HCT116 (cell line): ENCODE measurements at regions not wholly inside any gene's neighbourhood (a gene's known extent, or its start where the extent isn't known, plus 50 kb on each side); places are given as distances from the start of the nearest gene placed in this dataset.
"Not testable (repeated sequence)": the region's sequence is repeated elsewhere in the genome, so short reads cannot be mapped to it uniquely, and the experiment has no call there.

ENCODE experiments used
- ATAC-seq: fragments of 200-7000 bp; cut with Tn5 transposase; 2 replicates; pipeline ENCODE4 v1.9.1; 2020; ENCODE audit warnings: mild to moderate bottlenecking, moderate library complexity
- BruUV-seq: library from RNA; stranded (reverse); fragments of 400-500 nt; replicated peaks from 2 replicates; lab custom pipeline; 2021; lab: Mats Ljungman, UMichigan
- CTCF ChIA-PET: fragments of 300-600 bp; sonication (Branson Sonifier 250); formaldehyde crosslinking; loops from one replicate; lab custom pipeline; 2021; ENCODE audit warnings: antibody characterized with exemption; lab: Charles Lee
- POLR2A ChIA-PET: fragments of 300-600, 350-600 bp; sonication (Branson Sonifier 250); formaldehyde crosslinking; loops from one replicate; lab custom pipeline; 2021; ENCODE audit warnings: antibody characterized with exemption; lab: Charles Lee
- RAD21 ChIA-PET, 2 experiments: fragments of 300-600 bp; sonication (Branson Sonifier 250); formaldehyde crosslinking; loops; one replicate each; lab custom pipeline; 2023; ENCODE audit warnings: low total read pairs in 2 of 2; ENCODE audit not compliant: uncharacterized antibody in 2 of 2, unreplicated experiment in 2 of 2, low non-redundant PET in 1 of 2; lab: Charles Lee
- DNase-seq: peaks from one replicate; pipeline ENCODE4 v3.0.0-alpha.2; 2010; ENCODE audit warnings: low read depth, low spot score
- H2AFZ ChIP-seq: fragments of 200-600 bp; shearing (Covaris generic), sonication (generic); 2 replicates; pipeline ENCODE4 v1.6.1; 2017; ENCODE audit warnings: low read depth, mixed run types, mixed read lengths, antibody characterized with exemption, low read length; ENCODE audit not compliant: poor library complexity, severe bottlenecking
- H3K27ac ChIP-seq: 2 replicates; pipeline ENCODE4 v1.5.1; 2012; ENCODE audit warnings: low read depth, low read length
- H3K27me3 ChIP-seq: fragments of 200-600 bp; sonication (generic); 2 replicates; pipeline ENCODE4 v1.6.1; 2016; ENCODE audit warnings: mixed run types, low read length, mixed read lengths; ENCODE audit not compliant: insufficient read depth
- H3K36me3 ChIP-seq, 2 experiments: fragments of 200-500 bp in 1 of 2; fragments of 200-600 bp in 1 of 2; sonication (Bioruptor generic) in 1 of 2; sonication (generic) in 1 of 2; 2 replicates each; pipeline versions ENCODE4 v1.5.1 to v1.6.1; 2014 to 2016; ENCODE audit warnings: low read length in 2 of 2, inconsistent platforms in 1 of 2, mixed read lengths in 1 of 2, mixed run types in 1 of 2; ENCODE audit not compliant: insufficient read depth in 2 of 2, control insufficient read depth in 1 of 2
- H3K4me1 ChIP-seq, 2 experiments: fragments of 200-600 bp in 1 of 2; sonication (generic) in 1 of 2; 2 replicates each; pipeline versions ENCODE4 v1.5.1 to v1.6.1; 2012 to 2017; ENCODE audit warnings: low read length in 2 of 2, inconsistent platforms in 1 of 2, mild to moderate bottlenecking in 1 of 2, mixed read lengths in 1 of 2, mixed run types in 1 of 2, moderate library complexity in 1 of 2; ENCODE audit not compliant: insufficient read depth in 2 of 2, control insufficient read depth in 1 of 2
- H3K4me2 ChIP-seq: fragments of 200-600 bp; sonication (generic); 2 replicates; pipeline ENCODE4 v1.6.1; 2017; ENCODE audit warnings: mixed run types, low read length, mixed read lengths
- H3K4me3 ChIP-seq, 2 experiments: fragments of 200-600 bp in 1 of 2; sonication (generic) in 1 of 2; replicated peaks in 1 of 2; 2 replicates each; pipeline ENCODE4 v1.5.1; 2011 to 2016; ENCODE audit warnings: low read length in 2 of 2, control low read depth in 1 of 2, low read depth in 1 of 2, mild to moderate bottlenecking in 1 of 2, mixed read lengths in 1 of 2, mixed run types in 1 of 2
- H3K79me2 ChIP-seq: fragments of 200-600 bp; sonication (generic); 2 replicates; pipeline ENCODE4 v1.6.1; 2017; ENCODE audit warnings: mild to moderate bottlenecking, mixed run types, low read length, moderate library complexity, mixed read lengths; ENCODE audit not compliant: insufficient read depth
- H3K9ac ChIP-seq: fragments of 200-600 bp; sonication (generic); 2 replicates; pipeline ENCODE4 v1.6.1; 2016; ENCODE audit warnings: low read length, mixed read lengths
- H3K9me2 ChIP-seq: fragments of 200-600 bp; sonication (generic), shearing (Covaris generic); 2 replicates; pipeline ENCODE4 v1.6.1; 2017; ENCODE audit warnings: mixed run types, mild to moderate bottlenecking, moderate library complexity; ENCODE audit not compliant: insufficient read depth
- H3K9me3 ChIP-seq, 2 experiments: fragments of 200-500 bp in 1 of 2; fragments of 200-600 bp in 1 of 2; sonication (Bioruptor generic) in 1 of 2; sonication (generic) in 1 of 2; 2 replicates each; pipeline ENCODE4 v1.6.1; 2014 to 2017; ENCODE audit warnings: low read length in 2 of 2, mixed read lengths in 2 of 2, inconsistent platforms in 1 of 2, low read depth in 1 of 2, mild to moderate bottlenecking in 1 of 2, mixed run types in 1 of 2, moderate library complexity in 1 of 2; ENCODE audit not compliant: control insufficient read depth in 1 of 2, insufficient read depth in 1 of 2
- H4K20me1 ChIP-seq: fragments of 200-600 bp; sonication (generic), shearing (Covaris generic); 2 replicates; pipeline ENCODE4 v1.6.1; 2017; ENCODE audit warnings: mixed run types, mild to moderate bottlenecking, moderate library complexity; ENCODE audit not compliant: insufficient read depth
- CEBPB ChIP-seq: IDR thresholded peaks from 2 replicates; pipeline ENCODE4 v1.6.1; 2012; ENCODE audit warnings: low read depth
- EGR1 ChIP-seq: IDR thresholded peaks from 2 replicates; pipeline ENCODE4 v1.6.1; 2012; ENCODE audit warnings: low read depth
- ELF1 ChIP-seq: IDR thresholded peaks from 2 replicates; pipeline ENCODE4 v1.6.1; 2012; ENCODE audit warnings: low read depth, borderline replicate concordance
- EZH2 ChIP-seq: fragments of 200-600 bp; sonication (generic); IDR thresholded peaks from 2 replicates; pipeline ENCODE4 v1.6.1; 2017; ENCODE audit warnings: antibody characterized with exemption, mixed run types
- EZH2phosphoT487 ChIP-seq: fragments of 200-600 bp; IDR thresholded peaks from 2 replicates; pipeline ENCODE4 v1.6.1; 2018; ENCODE audit warnings: antibody characterized with exemption, borderline replicate concordance
- FOSL1 ChIP-seq: IDR thresholded peaks from 2 replicates; pipeline ENCODE4 v1.6.1; 2012; ENCODE audit warnings: low read depth
- POLR2A ChIP-seq: IDR thresholded peaks from 2 replicates; pipeline ENCODE4 v1.7.0; 2011; ENCODE audit warnings: borderline replicate concordance; ENCODE audit not compliant: insufficient read depth, insufficient read length; ENCODE audit errors: extremely low read depth
- POLR2AphosphoS5 ChIP-seq: IDR thresholded peaks from 2 replicates; pipeline ENCODE4 v1.6.1; 2011; ENCODE audit warnings: mild to moderate bottlenecking, low read depth, low read length, moderate library complexity
- RAD21 ChIP-seq: IDR thresholded peaks from 2 replicates; pipeline ENCODE4 v1.6.1; 2012; ENCODE audit warnings: low read depth, mild to moderate bottlenecking
- SRF ChIP-seq: IDR thresholded peaks from 2 replicates; pipeline ENCODE4 v1.6.1; 2012; ENCODE audit warnings: low read depth
- ZFX ChIP-seq: fragments of 450-650 bp; IDR thresholded peaks from 2 replicates; pipeline ENCODE4 v1.6.1; 2017
- intact Hi-C: fragments of 100-400 bp; cut with micrococcal nuclease; formaldehyde crosslinking; loops from 2 replicates; pipeline ENCODE4 v1.10.0; 2022
- TF ChIP-seq, protein P1 (sequence below): IDR thresholded peaks from 2 replicates; pipeline ENCODE4 v1.6.1; 2011; ENCODE audit warnings: mild to moderate bottlenecking, low read length, moderate library complexity; ENCODE audit not compliant: insufficient replicate concordance; ENCODE audit errors: extremely low read depth
- TF ChIP-seq, protein P2 (sequence below): IDR thresholded peaks from 2 replicates; pipeline ENCODE4 v1.6.1; 2012
- TF ChIP-seq, protein P3 (sequence below): IDR thresholded peaks from 2 replicates; pipeline ENCODE4 v1.6.1; 2012
- TF ChIP-seq, protein P4 (sequence below), 3 experiments: fragments of 200-600 bp in 1 of 3; sonication (generic) in 1 of 3; IDR thresholded peaks in 2 of 3; conservative IDR thresholded peaks in 1 of 3; 2 replicates each; pipeline ENCODE4 v1.5.1; 2012 to 2017; ENCODE audit warnings: low read depth in 2 of 3, low read length in 2 of 3, antibody characterized with exemption in 1 of 3, borderline replicate concordance in 1 of 3, control low read depth in 1 of 3, mild to moderate bottlenecking in 1 of 3, mixed read lengths in 1 of 3, mixed run types in 1 of 3, moderate library complexity in 1 of 3; ENCODE audit not compliant: insufficient read depth in 1 of 3

DNA sequence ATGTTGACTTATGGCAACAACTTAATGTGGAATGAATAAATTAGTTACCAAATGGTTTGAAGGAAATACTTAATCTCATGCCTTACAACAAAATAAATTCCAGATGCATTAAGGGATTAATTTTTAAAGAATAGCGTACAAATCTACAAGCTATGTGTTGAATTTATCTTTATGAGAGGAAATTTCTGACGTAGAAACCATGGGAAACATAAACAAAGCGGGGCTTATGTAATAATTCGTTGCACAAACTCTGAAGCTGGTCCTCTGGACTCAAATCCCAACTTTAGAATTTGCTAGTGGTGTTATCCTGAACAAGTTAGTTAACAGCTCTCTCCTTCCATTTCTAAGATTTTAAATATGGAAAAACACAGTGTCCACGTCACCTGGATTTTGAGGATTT is 137.4 kb upstream of the CALCR start:
- Histone ChIP-seq H3K79me2 (no peaks in the 10 kb centered on the region), H3K4me1 (no peaks in the 10 kb centered on the region), H3K4me2 (no peak overlapping the region), H3K9ac (no peak overlapping the region), H3K9me2 (no peaks in the 10 kb centered on the region), H2AFZ (no peak overlapping the region), H4K20me1 (no peaks in the 10 kb centered on the region), H3K36me3 (no peaks in the 10 kb centered on the region), H3K27me3 (peaks cover 3% of the 10 kb centered on the region; the same call in 1 of the 2 replicates), H3K4me3 (no peak overlapping the region), H3K27ac (no peak overlapping the region), H3K9me3 (no peaks in the 10 kb centered on the region)
- POLR2A ChIA-PET: no interaction called here
- DNase-seq (no peak), ATAC-seq (no peak)
- no TSS peak for BruUV-seq
- CTCF ChIA-PET: no interaction called here
- RAD21 ChIA-PET: no interaction called here
- intact Hi-C loops: loop anchor here (5.0 kb wide), 1 partner anchor 510 kb away; no protein-coding TSS in a partner anchor
- TF ChIP-seq ZFX (no peak), RAD21 (no peak), SRF (no peak), ELF1 (no peak), CEBPB (no peak), EZH2phosphoT487 (no peak), EZH2 (no peak), POLR2A (no peak), FOSL1 (no peak), POLR2AphosphoS5 (no peak), EGR1 (no peak)
- TF ChIP-seq, protein P1, sequence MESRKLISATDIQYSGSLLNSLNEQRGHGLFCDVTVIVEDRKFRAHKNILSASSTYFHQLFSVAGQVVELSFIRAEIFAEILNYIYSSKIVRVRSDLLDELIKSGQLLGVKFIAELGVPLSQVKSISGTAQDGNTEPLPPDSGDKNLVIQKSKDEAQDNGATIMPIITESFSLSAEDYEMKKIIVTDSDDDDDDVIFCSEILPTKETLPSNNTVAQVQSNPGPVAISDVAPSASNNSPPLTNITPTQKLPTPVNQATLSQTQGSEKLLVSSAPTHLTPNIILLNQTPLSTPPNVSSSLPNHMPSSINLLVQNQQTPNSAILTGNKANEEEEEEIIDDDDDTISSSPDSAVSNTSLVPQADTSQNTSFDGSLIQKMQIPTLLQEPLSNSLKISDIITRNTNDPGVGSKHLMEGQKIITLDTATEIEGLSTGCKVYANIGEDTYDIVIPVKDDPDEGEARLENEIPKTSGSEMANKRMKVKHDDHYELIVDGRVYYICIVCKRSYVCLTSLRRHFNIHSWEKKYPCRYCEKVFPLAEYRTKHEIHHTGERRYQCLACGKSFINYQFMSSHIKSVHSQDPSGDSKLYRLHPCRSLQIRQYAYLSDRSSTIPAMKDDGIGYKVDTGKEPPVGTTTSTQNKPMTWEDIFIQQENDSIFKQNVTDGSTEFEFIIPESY: no peak
- TF ChIP-seq, protein P2, sequence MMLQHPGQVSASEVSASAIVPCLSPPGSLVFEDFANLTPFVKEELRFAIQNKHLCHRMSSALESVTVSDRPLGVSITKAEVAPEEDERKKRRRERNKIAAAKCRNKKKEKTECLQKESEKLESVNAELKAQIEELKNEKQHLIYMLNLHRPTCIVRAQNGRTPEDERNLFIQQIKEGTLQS: no peak
- TF ChIP-seq, protein P3, sequence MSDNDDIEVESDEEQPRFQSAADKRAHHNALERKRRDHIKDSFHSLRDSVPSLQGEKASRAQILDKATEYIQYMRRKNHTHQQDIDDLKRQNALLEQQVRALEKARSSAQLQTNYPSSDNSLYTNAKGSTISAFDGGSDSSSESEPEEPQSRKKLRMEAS: no peak
- TF ChIP-seq, protein P4, sequence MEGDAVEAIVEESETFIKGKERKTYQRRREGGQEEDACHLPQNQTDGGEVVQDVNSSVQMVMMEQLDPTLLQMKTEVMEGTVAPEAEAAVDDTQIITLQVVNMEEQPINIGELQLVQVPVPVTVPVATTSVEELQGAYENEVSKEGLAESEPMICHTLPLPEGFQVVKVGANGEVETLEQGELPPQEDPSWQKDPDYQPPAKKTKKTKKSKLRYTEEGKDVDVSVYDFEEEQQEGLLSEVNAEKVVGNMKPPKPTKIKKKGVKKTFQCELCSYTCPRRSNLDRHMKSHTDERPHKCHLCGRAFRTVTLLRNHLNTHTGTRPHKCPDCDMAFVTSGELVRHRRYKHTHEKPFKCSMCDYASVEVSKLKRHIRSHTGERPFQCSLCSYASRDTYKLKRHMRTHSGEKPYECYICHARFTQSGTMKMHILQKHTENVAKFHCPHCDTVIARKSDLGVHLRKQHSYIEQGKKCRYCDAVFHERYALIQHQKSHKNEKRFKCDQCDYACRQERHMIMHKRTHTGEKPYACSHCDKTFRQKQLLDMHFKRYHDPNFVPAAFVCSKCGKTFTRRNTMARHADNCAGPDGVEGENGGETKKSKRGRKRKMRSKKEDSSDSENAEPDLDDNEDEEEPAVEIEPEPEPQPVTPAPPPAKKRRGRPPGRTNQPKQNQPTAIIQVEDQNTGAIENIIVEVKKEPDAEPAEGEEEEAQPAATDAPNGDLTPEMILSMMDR (IDR thresholded peaks at IDR 0.05 in 2 of 3, conservative IDR thresholded peaks at IDR 0.05 in 1 of 3; ENCODE audit: borderline replicate concordance in 1 of 3, insufficient read depth in 1 of 3, low read depth in 2 of 3, low read length in 2 of 3): no peak

DNA sequence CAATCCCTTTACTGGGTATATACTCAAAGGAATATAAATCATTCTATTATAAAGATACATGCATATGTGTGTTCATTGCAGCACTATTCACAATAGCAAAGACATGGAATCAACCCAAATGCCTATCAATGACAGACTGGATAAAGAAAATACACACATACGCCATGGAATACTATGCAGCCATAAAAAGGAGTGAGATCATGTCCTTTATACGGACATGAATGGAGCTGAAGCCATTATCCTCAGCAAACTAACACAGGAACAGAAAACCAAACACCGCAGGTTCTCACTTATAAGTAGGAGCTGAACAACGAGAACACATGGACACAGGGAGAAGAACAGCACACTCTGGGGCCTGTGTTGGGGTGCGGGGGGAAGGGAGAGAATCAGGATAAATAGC is 133.7 kb upstream of the CALCR start:
- H4K20me1 ChIP-seq, BruUV-seq, H3K27me3 ChIP-seq, H2AFZ ChIP-seq, intact Hi-C loops, H3K4me1 ChIP-seq, H3K9me3 ChIP-seq, H3K4me2 ChIP-seq, H3K27ac ChIP-seq, POLR2A ChIA-PET, RAD21 ChIA-PET, CTCF ChIA-PET, H3K36me3 ChIP-seq, H3K79me2 ChIP-seq, ATAC-seq, H3K9ac ChIP-seq, H3K9me2 ChIP-seq, H3K4me3 ChIP-seq, DNase-seq: not testable (repeated sequence)
